MCF 10A (cell line): ENCODE measurements at regions not wholly inside any gene's neighbourhood (a gene's known extent, or its start where the extent isn't known, plus 50 kb on each side); places are given as distances from the start of the nearest gene placed in this dataset.

Experiments used
- BruUV-seq: library from RNA; stranded (reverse); fragments of 400-500 nt; replicated peaks from 2 replicates; lab custom pipeline; 2021; lab: Mats Ljungman, UMichigan
- CTCF ChIA-PET: fragments of 300-600 bp; sonication (Branson Sonifier 250); formaldehyde crosslinking; extraction: SDS; loops from one replicate; lab custom pipeline; 2021; ENCODE audit warnings: antibody characterized with exemption, inconsistent platforms; lab: Yijun Ruan, JAX
- POLR2A ChIA-PET: fragments of 300-600, 350-650 bp; sonication (Branson Sonifier 250); formaldehyde crosslinking; extraction: SDS; loops from one replicate; lab custom pipeline; 2020; ENCODE audit warnings: antibody characterized with exemption, inconsistent platforms; lab: Yijun Ruan, JAX
- DNase-seq: peaks from one replicate; pipeline ENCODE4 v3.0.0-alpha.2; 2018; ENCODE audit not compliant: unreplicated experiment
- H3K27ac Mint-ChIP-seq: one replicate; pipeline ENCODE4 v1.8.0; 2022; ENCODE audit warnings: mild to moderate bottlenecking, low read depth, mixed read lengths; ENCODE audit not compliant: unreplicated experiment
- H3K27me3 Mint-ChIP-seq: one replicate; pipeline ENCODE4 v1.8.0; 2022; ENCODE audit warnings: mixed read lengths; ENCODE audit not compliant: insufficient read depth, unreplicated experiment
- H3K36me3 Mint-ChIP-seq: one replicate; pipeline ENCODE4 v1.8.0; 2022; ENCODE audit warnings: mild to moderate bottlenecking, moderate library complexity, mixed read lengths; ENCODE audit not compliant: insufficient read depth, unreplicated experiment
- H3K4me1 Mint-ChIP-seq: one replicate; pipeline ENCODE4 v1.8.0; 2022; ENCODE audit warnings: mixed read lengths; ENCODE audit not compliant: insufficient read depth, unreplicated experiment
- H3K4me3 Mint-ChIP-seq: one replicate; pipeline ENCODE4 v1.8.0; 2022; ENCODE audit warnings: mild to moderate bottlenecking, moderate library complexity, mixed read lengths; ENCODE audit not compliant: unreplicated experiment
- H3K9me3 Mint-ChIP-seq: one replicate; pipeline ENCODE4 v1.8.0; 2022; ENCODE audit warnings: mixed read lengths; ENCODE audit not compliant: unreplicated experiment
- CTCF ChIP-seq: fragments of 200-600 bp; IDR thresholded peaks from one replicate; pipeline ENCODE4 v1.8.0; 2022; ENCODE audit warnings: antibody characterized with exemption, mild to moderate bottlenecking; ENCODE audit not compliant: unreplicated experiment
- intact Hi-C: fragments of 100-400 bp; cut with micrococcal nuclease; formaldehyde crosslinking; loops from 2 replicates; pipeline ENCODE4 v1.14.1; 2022

GRCh38 chr5:30104872-30105596 is 1088.5 kb upstream of the CDH6 start:
- CTCF ChIA-PET, result interaction anchor here (1.3 kb wide), 1 partner anchor 65 kb away, joined by 5 read pairs; no protein-coding TSS in a partner anchor
- no peaks in the 10 kb centered on the region for H3K27me3 Mint-ChIP-seq
- no TSS peak for BruUV-seq

GRCh38 chr5:30103452-30104202 is 1089.9 kb upstream of the CDH6 start:
- no peaks in the 10 kb centered on the region for H3K27me3 Mint-ChIP-seq
- POLR2A ChIA-PET, result interaction anchor here (0.6 kb wide), 1 partner anchor 153 kb away, joined by 3 read pairs; no protein-coding TSS in a partner anchor
- no TSS peak for BruUV-seq
- H3K4me3 Mint-ChIP-seq, result peak overlapping the region; percentile 67
- no peak for TF ChIP-seq CTCF
- peaks cover 33% of the 10 kb centered on the region for H3K4me1 Mint-ChIP-seq
- DNase-seq, result peak; percentile 36
- H3K9me3 Mint-ChIP-seq, result no peaks in the 10 kb centered on the region
- intact Hi-C loops, result no loop called here
- H3K36me3 Mint-ChIP-seq, result no peaks in the 10 kb centered on the region
- CTCF ChIA-PET, result interaction anchor here (0.7 to 2.4 kb wide), 3 partner anchors 62 to 1128 kb away, joined by 3 to 6 read pairs (median 4); no protein-coding TSS in a partner anchor
- H3K27ac Mint-ChIP-seq, result peak overlapping the region; percentile 88

More at GRCh38 chr5:30104872-30105596, 1088.5 kb upstream of the CDH6 start:
- Mint-ChIP-seq H3K9me3 (no peaks in the 10 kb centered on the region), H3K4me1 (peaks cover 27% of the 10 kb centered on the region), H3K36me3 (peaks cover under 1% of the 10 kb centered on the region), H3K27ac (peak overlapping the region; percentile 36), H3K4me3 (no peak overlapping the region)
- intact Hi-C loops, result no loop called here
- POLR2A ChIA-PET, result no interaction called here
- no peak for DNase-seq
- TF ChIP-seq CTCF, result no peak

- Mint-ChIP-seq H3K27ac (peak overlapping the region; percentile 88), H3K9me3 (no peaks in the 10 kb centered on the region)
- no peak for TF ChIP-seq CTCF
Observed at GRCh38 chr5:30103052-30103451, 1090.4 kb upstream of the CDH6 start.

GRCh38 chr5:30102185-30102584 is 1091.3 kb upstream of the CDH6 start:
- Mint-ChIP-seq H3K4me1 (peaks cover 33% of the 10 kb centered on the region), H3K27me3 (no peaks in the 10 kb centered on the region)
- BruUV-seq, result no TSS peak

More at GRCh38 chr5:30103052-30103451, 1090.4 kb upstream of the CDH6 start:
- BruUV-seq, result no TSS peak
- Mint-ChIP-seq H3K4me3 (peak overlapping the region; percentile 67), H3K4me1 (peaks cover 33% of the 10 kb centered on the region), H3K27me3 (no peaks in the 10 kb centered on the region), H3K36me3 (no peaks in the 10 kb centered on the region)
- ChIA-PET POLR2A (interaction anchor here (0.6 kb wide), 1 partner anchor 154 kb away, joined by 3 read pairs; no protein-coding TSS in a partner anchor), CTCF (interaction anchor here (0.5 to 2.4 kb wide), 4 partner anchors 61 to 1129 kb away, joined by 3 to 6 read pairs (median 4); no protein-coding TSS in a partner anchor)
- DNase-seq, result peak; percentile 63
- intact Hi-C loops, result no loop called here

More at GRCh38 chr5:30102185-30102584, 1091.3 kb upstream of the CDH6 start:
- no peak for TF ChIP-seq CTCF
- intact Hi-C loops, result no loop called here
- ChIA-PET CTCF (interaction anchor here (2.4 kb wide), 1 partner anchor 1130 kb away, joined by 6 read pairs; no protein-coding TSS in a partner anchor), POLR2A (no interaction called here)
- Mint-ChIP-seq H3K9me3 (no peaks in the 10 kb centered on the region), H3K27ac (no peak overlapping the region), H3K4me3 (no peak overlapping the region), H3K36me3 (no peaks in the 10 kb centered on the region)
- peak; percentile 21 for DNase-seq
